DND-41 (cell line): ENCODE measurements at regions not wholly inside any gene's neighbourhood (a gene's known extent, or its start where the extent isn't known, plus 50 kb on each side); places are given as distances from the start of the nearest gene placed in this dataset.
"Not testable (repeated sequence)": the region's sequence is repeated elsewhere in the genome, so short reads cannot be mapped to it uniquely, and the experiment has no call there.

Source experiments
- CTCF ChIP-seq: IDR thresholded peaks from 2 replicates; pipeline ENCODE4 v1.5.1; 2012; ENCODE audit warnings: borderline replicate concordance, low read length, moderate library complexity, mild to moderate bottlenecking; ENCODE audit not compliant: poor library complexity, severe bottlenecking; ENCODE audit errors: extremely low read depth
- EZH2 ChIP-seq: IDR thresholded peaks from 3 replicates; pipeline ENCODE4 v1.6.1; 2012; ENCODE audit warnings: borderline replicate concordance, low read depth, mild to moderate bottlenecking, moderate library complexity, low read length, inconsistent platforms; ENCODE audit not compliant: severe bottlenecking

GRCh38 chr3:75474530-75474929 is 189.6 kb upstream of the FRG2C start:
- not testable (repeated sequence) for TF ChIP-seq CTCF, EZH2
